Endothelial cell of umbilical vein (primary cell): ENCODE measurements at regions not wholly inside any gene's neighbourhood (a gene's known extent, or its start where the extent isn't known, plus 50 kb on each side); places are given as distances from the start of the nearest gene placed in this dataset.

ENCODE experiments used
- BruUV-seq: library from RNA; stranded (reverse); fragments of 400-500 nt; replicated peaks from 2 replicates; lab custom pipeline; 2021; lab: Mats Ljungman, UMichigan
- CTCF ChIA-PET: fragments of 300-600, 350-600 bp; sonication (Branson Sonifier 250); formaldehyde crosslinking; loops from one replicate; lab custom pipeline; 2021; ENCODE audit warnings: antibody characterized with exemption, inconsistent platforms; lab: Charles Lee
- POLR2A ChIA-PET: fragments of 300-600, 350-600 bp; sonication (Branson Sonifier 250); formaldehyde crosslinking; loops from one replicate; lab custom pipeline; 2021; ENCODE audit warnings: antibody characterized with exemption, inconsistent platforms; lab: Charles Lee
- DNase-seq: peaks from one replicate; pipeline ENCODE4 v3.0.0-alpha.2; 2011; ENCODE audit warnings: low read depth, low spot score
- FAIRE-seq: peaks from 2 replicates; lab custom pipeline; 2011; peaks lifted over from hg19 to GRCh38; lab: Jason Lieb, UNC
- H2AFZ ChIP-seq: 2 replicates; pipeline ENCODE4 v1.6.0; 2012; ENCODE audit warnings: low read depth, low read length, control low read depth, inconsistent platforms
- H3K27ac ChIP-seq: 2 replicates; pipeline ENCODE4 v1.5.1; 2011; ENCODE audit warnings: low read depth, mild to moderate bottlenecking, control low read depth, low read length, moderate library complexity; ENCODE audit not compliant: insufficient read depth
- H3K27me3 ChIP-seq, 2 experiments: 2 replicates each; pipeline versions ENCODE4 v1.6.0 to v1.6.1; 2011; ENCODE audit warnings: low read length in 2 of 2, mixed read lengths in 1 of 2; ENCODE audit not compliant: control insufficient read depth in 2 of 2, insufficient read depth in 2 of 2
- H3K36me3 ChIP-seq, 2 experiments: 2 replicates in 1 of 2; 3 replicates in 1 of 2; pipeline ENCODE4 v1.5.1; 2011; ENCODE audit warnings: low read length in 2 of 2, mild to moderate bottlenecking in 1 of 2, moderate library complexity in 1 of 2; ENCODE audit not compliant: control insufficient read depth in 2 of 2, insufficient read depth in 2 of 2; ENCODE audit errors: extremely low read depth in 1 of 2
- H3K4me1 ChIP-seq: 3 replicates; pipeline ENCODE4 v1.5.1; 2011; ENCODE audit warnings: mild to moderate bottlenecking, low read length; ENCODE audit not compliant: control insufficient read depth, insufficient read depth; ENCODE audit errors: extremely low read depth
- H3K4me2 ChIP-seq: 2 replicates; pipeline ENCODE4 v1.6.1; 2011; ENCODE audit warnings: low read length, control low read depth, mixed read lengths; ENCODE audit not compliant: insufficient read depth
- H3K4me3 ChIP-seq, 3 experiments: fragments of 200-600 bp in 1 of 3; sonication (generic), shearing (Covaris generic) in 1 of 3; replicated peaks in 1 of 3; 2 replicates each; pipeline ENCODE4 v1.5.1; 2011 to 2016; ENCODE audit warnings: control low read depth in 3 of 3, low read length in 3 of 3, mild to moderate bottlenecking in 2 of 3, inconsistent platforms in 1 of 3, low read depth in 1 of 3, moderate library complexity in 1 of 3; ENCODE audit not compliant: insufficient read depth in 1 of 3
- H3K79me2 ChIP-seq: 2 replicates; pipeline ENCODE4 v1.6.0; 2012; ENCODE audit warnings: low read length, inconsistent platforms; ENCODE audit not compliant: control insufficient read depth, insufficient read depth
- H3K9ac ChIP-seq: replicated peaks from 2 replicates; pipeline ENCODE3; 2011; ENCODE audit warnings: low read length, control low read depth; ENCODE audit not compliant: insufficient read depth; ENCODE audit errors: extremely low read depth
- H3K9me1 ChIP-seq: replicated peaks from 3 replicates; pipeline ENCODE4 v1.6.0; 2011; ENCODE audit warnings: mild to moderate bottlenecking, low read length; ENCODE audit not compliant: control insufficient read depth, insufficient read depth; ENCODE audit errors: extremely low read depth
- H3K9me3 ChIP-seq: replicated peaks from 2 replicates; pipeline ENCODE4 v1.5.1; 2012; ENCODE audit warnings: low read length, inconsistent platforms; ENCODE audit not compliant: control insufficient read depth, insufficient read depth
- H4K20me1 ChIP-seq: replicated peaks from 2 replicates; pipeline ENCODE3; 2011; ENCODE audit warnings: mild to moderate bottlenecking, low read length; ENCODE audit not compliant: control insufficient read depth, insufficient read depth; ENCODE audit errors: extremely low read depth
- EZH2 ChIP-seq: IDR thresholded peaks from 2 replicates; pipeline ENCODE4 v1.6.1; 2012; ENCODE audit warnings: borderline replicate concordance, low read depth, mild to moderate bottlenecking, moderate library complexity, low read length, inconsistent platforms; ENCODE audit not compliant: severe bottlenecking
- FOS ChIP-seq: IDR thresholded peaks from 2 replicates; pipeline ENCODE4 v1.6.1; 2011; ENCODE audit warnings: mild to moderate bottlenecking, low read length, moderate library complexity, borderline replicate concordance; ENCODE audit not compliant: insufficient read depth
- GATA2 ChIP-seq: IDR thresholded peaks from 2 replicates; pipeline ENCODE4 v1.7.0; 2011; ENCODE audit warnings: low read depth, mild to moderate bottlenecking, moderate library complexity, mixed read lengths, low read length; ENCODE audit not compliant: insufficient read length, insufficient read depth
- JUN ChIP-seq: IDR thresholded peaks from 2 replicates; pipeline ENCODE4 v1.6.1; 2011; ENCODE audit warnings: borderline replicate concordance, low read depth; ENCODE audit not compliant: insufficient read length, insufficient read depth
- MYC ChIP-seq: IDR thresholded peaks from one replicate; pipeline ENCODE4 v1.6.1; 2011; ENCODE audit warnings: mild to moderate bottlenecking, low read depth, low read length
- POLR2A ChIP-seq: IDR thresholded peaks from 2 replicates; pipeline ENCODE4 v1.6.1; 2012; ENCODE audit warnings: low read depth, mild to moderate bottlenecking, control low read depth, low read length
- POLR2AphosphoS5 ChIP-seq: IDR thresholded peaks from 2 replicates; pipeline ENCODE4 v1.6.1; 2012; ENCODE audit warnings: low read depth, mild to moderate bottlenecking, control low read depth, low read length, moderate library complexity; ENCODE audit not compliant: insufficient read depth
- dilution Hi-C: fragments of 300-500 bp; cut with MboI; formaldehyde crosslinking; loops from one replicate; pipeline ENCODE4 v1.15.0; 2019; ENCODE audit warnings: low sequenced_read_pairs; ENCODE audit not compliant: extremely low pct_ligation_motif_present
- intact Hi-C: fragments of 100-400 bp; cut with micrococcal nuclease; formaldehyde crosslinking; loops from one replicate; pipeline ENCODE4 v1.10.0; 2022
- TF ChIP-seq, protein P1 (sequence below), 2 donors: IDR thresholded peaks; 1 replicate in 1 of 2; 2 replicates in 1 of 2; pipeline ENCODE4 v1.5.1; 2011; ENCODE audit warnings: low read length in 2 of 2, mild to moderate bottlenecking in 2 of 2, moderate library complexity in 2 of 2, control low read depth in 1 of 2, inconsistent platforms in 1 of 2, low read depth in 1 of 2; ENCODE audit not compliant: insufficient read depth in 1 of 2; ENCODE audit errors: extremely low read depth in 1 of 2
- TF ChIP-seq, protein P2 (sequence below): IDR thresholded peaks from 2 replicates; pipeline ENCODE4 v1.6.1; 2011; ENCODE audit not compliant: insufficient read depth, insufficient read length

DNA sequence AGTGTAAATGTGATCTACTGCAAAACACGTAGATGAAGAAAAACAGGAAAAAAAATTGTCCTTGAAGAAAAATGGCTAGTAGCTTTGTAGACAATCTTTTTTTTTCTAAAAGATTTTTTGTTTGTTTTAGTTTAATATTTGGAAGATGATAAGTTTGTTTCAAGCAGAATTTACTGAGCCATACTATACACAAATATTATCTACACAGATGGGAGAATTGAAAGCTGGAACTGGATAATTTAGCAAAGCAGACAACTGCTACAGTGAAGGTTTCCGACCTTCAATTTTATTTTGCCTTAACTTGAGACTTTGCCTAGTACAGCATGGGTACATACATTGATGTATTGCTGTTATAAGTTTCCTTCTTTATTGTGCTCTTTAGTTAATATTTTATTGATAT, 313.0 kb upstream of the PDGFD start:
- H3K79me2 ChIP-seq, result no peaks in the 10 kb centered on the region
- TF ChIP-seq EZH2 (no peak), POLR2AphosphoS5 (no peak), POLR2A (no peak), JUN (no peak), GATA2 (no peak), FOS (no peak), MYC (no peak)
- TF ChIP-seq, protein P1, sequence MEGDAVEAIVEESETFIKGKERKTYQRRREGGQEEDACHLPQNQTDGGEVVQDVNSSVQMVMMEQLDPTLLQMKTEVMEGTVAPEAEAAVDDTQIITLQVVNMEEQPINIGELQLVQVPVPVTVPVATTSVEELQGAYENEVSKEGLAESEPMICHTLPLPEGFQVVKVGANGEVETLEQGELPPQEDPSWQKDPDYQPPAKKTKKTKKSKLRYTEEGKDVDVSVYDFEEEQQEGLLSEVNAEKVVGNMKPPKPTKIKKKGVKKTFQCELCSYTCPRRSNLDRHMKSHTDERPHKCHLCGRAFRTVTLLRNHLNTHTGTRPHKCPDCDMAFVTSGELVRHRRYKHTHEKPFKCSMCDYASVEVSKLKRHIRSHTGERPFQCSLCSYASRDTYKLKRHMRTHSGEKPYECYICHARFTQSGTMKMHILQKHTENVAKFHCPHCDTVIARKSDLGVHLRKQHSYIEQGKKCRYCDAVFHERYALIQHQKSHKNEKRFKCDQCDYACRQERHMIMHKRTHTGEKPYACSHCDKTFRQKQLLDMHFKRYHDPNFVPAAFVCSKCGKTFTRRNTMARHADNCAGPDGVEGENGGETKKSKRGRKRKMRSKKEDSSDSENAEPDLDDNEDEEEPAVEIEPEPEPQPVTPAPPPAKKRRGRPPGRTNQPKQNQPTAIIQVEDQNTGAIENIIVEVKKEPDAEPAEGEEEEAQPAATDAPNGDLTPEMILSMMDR (IDR thresholded peaks at IDR 0.05; ENCODE audit: extremely low read depth in 1 of 2, insufficient read depth in 1 of 2, low read depth in 1 of 2, low read length in 2 of 2), result no peak
- TF ChIP-seq, protein P2, sequence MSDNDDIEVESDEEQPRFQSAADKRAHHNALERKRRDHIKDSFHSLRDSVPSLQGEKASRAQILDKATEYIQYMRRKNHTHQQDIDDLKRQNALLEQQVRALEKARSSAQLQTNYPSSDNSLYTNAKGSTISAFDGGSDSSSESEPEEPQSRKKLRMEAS, result no peak
- H3K9ac ChIP-seq, result no peak overlapping the region
- no peaks in the 10 kb centered on the region for H3K27me3 ChIP-seq
- no peaks in the 10 kb centered on the region for H3K36me3 ChIP-seq
- no peak overlapping the region for H3K27ac ChIP-seq
- no peak overlapping the region for H3K4me3 ChIP-seq
- dilution Hi-C loops, result no loop called here
- no peaks in the 10 kb centered on the region for H4K20me1 ChIP-seq
- BruUV-seq, result no TSS peak
- POLR2A ChIA-PET, result no interaction called here
- no peak overlapping the region for H3K4me2 ChIP-seq
- DNase-seq (no peak), FAIRE-seq (no peak)
- H3K9me3 ChIP-seq, result no peaks in the 10 kb centered on the region
- no peaks in the 10 kb centered on the region for H3K9me1 ChIP-seq
- CTCF ChIA-PET, result no interaction called here
- H2AFZ ChIP-seq, result no peak overlapping the region
- no peaks in the 10 kb centered on the region for H3K4me1 ChIP-seq
- intact Hi-C loops, result no loop called here
